ENCODE measurements at regions not wholly inside any gene's neighbourhood (a gene's known extent, or its start where the extent isn't known, plus 50 kb on each side); places are given as distances from the start of the nearest gene placed in this dataset.

- Mint-ChIP-seq H3K9me3 (no peaks in the 10 kb centered on the region), H3K27me3 (ENCODE audit: insufficient read depth, low read depth, poor library complexity) (peaks cover 2% of the 10 kb centered on the region), H3K4me3 (no peak overlapping the region), H3K36me3 (ENCODE audit: low read depth) (no peaks in the 10 kb centered on the region), H3K4me1 (peaks cover 32% of the 10 kb centered on the region), H3K27ac (peak overlapping the region; percentile 67)
- Histone ChIP-seq H3K79me2 (replicated peaks; ENCODE audit: insufficient read depth) (no peaks in the 10 kb centered on the region), H3K27ac (ENCODE audit: low read depth) (no peak overlapping the region), H3K4me2 (peak overlapping the region; percentile 67; the same call in 1 of the 2 replicates), H3F3A (replicated peaks; ENCODE audit: low read depth) (no peaks in the 10 kb centered on the region), H2AFZ (peak overlapping the region; percentile 58; the same call in 1 of the 2 replicates), H3K36me3 (ENCODE audit: insufficient read depth) (no peaks in the 10 kb centered on the region), H3K4me1 (ENCODE audit: insufficient read depth) (peaks cover 28% of the 10 kb centered on the region), H3K27me3 (ENCODE audit: insufficient read depth) (no peaks in the 10 kb centered on the region), H3K9me2 (ENCODE audit: insufficient read depth) (no peaks in the 10 kb centered on the region), H3K4me3 (peak overlapping the region; percentile 21; the same call in 1 of the 2 replicates), H4K20me1 (replicated peaks; ENCODE audit: insufficient read depth) (no peaks in the 10 kb centered on the region)
- DNase-seq (ENCODE audit: low spot score): no peak
- no peak for ATAC-seq
- TF ChIP-seq ZNF462 (CRISPR knock-in tag; IDR thresholded peaks at IDR 0.05) (no peak), NANOG (IDR thresholded peaks at IDR 0.05; ENCODE audit: borderline replicate concordance) (no peak), CREB1 (CRISPR knock-in tag; IDR thresholded peaks at IDR 0.05; ENCODE audit: low read depth) (no peak), EZH2 (IDR thresholded peaks at IDR 0.05; ENCODE audit: low read depth, unreplicated experiment) (no peak), POLR2AphosphoS5 (IDR thresholded peaks at IDR 0.05; ENCODE audit: low read depth) (no peak), CTCF (conservative IDR thresholded peaks at IDR 0.05; ENCODE audit: low read depth in 2 of 2) (no peak), ETS1 (IDR thresholded peaks at IDR 0.05) (no peak), JUNB (IDR thresholded peaks at IDR 0.05; ENCODE audit: unreplicated experiment) (no peak), EZH2phosphoT487 (IDR thresholded peaks at IDR 0.05; ENCODE audit: unreplicated experiment) (no peak), REST (IDR thresholded peaks at IDR 0.05; ENCODE audit: unreplicated experiment) (no peak), ZNF331 (CRISPR knock-in tag; IDR thresholded peaks at IDR 0.05; ENCODE audit: low read depth) (no peak), STAT1 (IDR thresholded peaks at IDR 0.05; ENCODE audit: unreplicated experiment) (no peak)
Observed at GRCh38 chr2:103873716-103874351, 980.1 kb upstream of the POU3F3 start.
